Panc1 (cell line): ENCODE measurements at regions not wholly inside any gene's neighbourhood (a gene's known extent, or its start where the extent isn't known, plus 50 kb on each side); places are given as distances from the start of the nearest gene placed in this dataset.

Experiments used
- ATAC-seq: fragments of 200-7000 bp; cut with Tn5 transposase; 2 replicates; pipeline ENCODE4 v1.9.1; 2020; ENCODE audit warnings: mild to moderate bottlenecking, moderate library complexity
- BruUV-seq: library from RNA; stranded (reverse); fragments of 400-500 nt; replicated peaks from 2 replicates; lab custom pipeline; 2021; lab: Mats Ljungman, UMichigan
- CTCF ChIA-PET: fragments of 300-600 bp; sonication (Branson Sonifier 250); formaldehyde crosslinking; loops from one replicate; lab custom pipeline; 2022; ENCODE audit warnings: antibody characterized with exemption; lab: Charles Lee
- POLR2A ChIA-PET: fragments of 300-600 bp; sonication (Branson Sonifier 250); formaldehyde crosslinking; loops from one replicate; lab custom pipeline; 2022; ENCODE audit warnings: antibody characterized with exemption; lab: Charles Lee
- DNase-seq: peaks from one replicate; pipeline ENCODE4 v3.0.0-alpha.2; 2010; ENCODE audit warnings: low read depth, low spot score
- H3K27ac ChIP-seq: 2 replicates; pipeline ENCODE4 v1.5.1; 2011; ENCODE audit warnings: mild to moderate bottlenecking, low read length, inconsistent platforms
- H3K27me3 ChIP-seq: fragments of 200-500 bp; sonication (Bioruptor generic); 2 replicates; pipeline ENCODE4 v1.6.0; 2014; ENCODE audit warnings: low read length, inconsistent platforms; ENCODE audit not compliant: control insufficient read depth, insufficient read depth
- H3K36me3 ChIP-seq: fragments of 200-500 bp; sonication (Bioruptor generic); 2 replicates; pipeline ENCODE4 v1.5.1; 2014; ENCODE audit warnings: inconsistent platforms, mild to moderate bottlenecking, low read length, moderate library complexity; ENCODE audit not compliant: control insufficient read depth, insufficient read depth
- H3K4me1 ChIP-seq: 2 replicates; pipeline ENCODE4 v1.5.1; 2011; ENCODE audit warnings: inconsistent platforms, mild to moderate bottlenecking, low read length, moderate library complexity; ENCODE audit not compliant: control insufficient read depth, insufficient read depth
- H3K4me3 ChIP-seq, 2 experiments: 2 replicates each; pipeline ENCODE4 v1.5.1; 2011 to 2012; ENCODE audit warnings: low read depth in 2 of 2, low read length in 2 of 2, mild to moderate bottlenecking in 2 of 2, inconsistent platforms in 1 of 2, moderate library complexity in 1 of 2
- H3K9me3 ChIP-seq: fragments of 200-500 bp; sonication (Bioruptor generic); 2 replicates; pipeline ENCODE4 v1.5.1; 2014; ENCODE audit warnings: low read depth, mild to moderate bottlenecking, inconsistent platforms, low read length, moderate library complexity; ENCODE audit not compliant: control insufficient read depth, insufficient read depth
- POLR2AphosphoS5 ChIP-seq: IDR thresholded peaks from 2 replicates; pipeline ENCODE4 v1.6.1; 2012; ENCODE audit warnings: mild to moderate bottlenecking, low read depth, low read length, moderate library complexity
- SIN3A ChIP-seq: IDR thresholded peaks from 2 replicates; pipeline ENCODE4 v1.6.1; 2012; ENCODE audit warnings: low read depth, mild to moderate bottlenecking, low read length, moderate library complexity, borderline replicate concordance; ENCODE audit not compliant: insufficient read depth
- TCF7L2 ChIP-seq: IDR thresholded peaks from 2 replicates; pipeline ENCODE4 v1.6.1; 2011; ENCODE audit warnings: mild to moderate bottlenecking, low read depth, low read length, inconsistent platforms
- in situ Hi-C: cut with HindIII; loops from 2 replicates; pipeline ENCODE4 v1.10.0; 2016; ENCODE audit warnings: low sequenced_read_pairs, low pct_unique_long_range_greater_than_20kb
- intact Hi-C: fragments of 100-400 bp; cut with micrococcal nuclease; formaldehyde crosslinking; loops from one replicate; pipeline ENCODE4 v1.10.0; 2022; ENCODE audit not compliant: unreplicated experiment
- TF ChIP-seq, protein P1 (sequence below): fragments of 450-650 bp; IDR thresholded peaks from 2 replicates; pipeline ENCODE4 v1.5.1; 2017; ENCODE audit warnings: mild to moderate bottlenecking
- TF ChIP-seq, protein P2 (sequence below), 2 experiments: IDR thresholded peaks; 2 replicates each; pipeline ENCODE4 v1.6.1; 2011 to 2012; ENCODE audit warnings: low read depth in 2 of 2, control low read depth in 1 of 2, low read length in 1 of 2, mild to moderate bottlenecking in 1 of 2, moderate library complexity in 1 of 2; ENCODE audit not compliant: insufficient read depth in 1 of 2

DNA sequence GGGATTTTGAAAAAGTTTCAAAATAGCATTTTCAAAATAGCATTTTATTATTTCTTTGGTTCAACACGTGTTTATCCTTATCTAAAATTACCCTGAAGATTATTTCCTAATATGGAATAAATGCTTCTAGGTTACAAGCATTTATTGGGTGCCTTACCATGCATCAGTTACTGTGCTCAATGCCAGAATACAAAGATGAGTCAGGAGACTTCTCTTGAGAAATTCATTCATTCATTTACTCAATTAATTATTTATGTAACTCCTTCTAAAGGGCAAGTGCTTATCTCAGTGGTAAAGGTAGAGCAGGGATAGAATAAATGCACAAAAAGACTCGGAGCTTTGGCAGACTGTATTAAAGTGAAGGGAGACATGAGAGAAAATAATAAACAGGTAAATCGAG is 150.1 kb upstream of the PDE7B start:
- no TSS peak for BruUV-seq
- no peaks in the 10 kb centered on the region for H3K36me3 ChIP-seq
- H3K4me1 ChIP-seq, result no peaks in the 10 kb centered on the region
- ChIA-PET POLR2A (no interaction called here), CTCF (no interaction called here)
- H3K27ac ChIP-seq, result no peak overlapping the region
- no peak overlapping the region for H3K4me3 ChIP-seq
- DNase-seq, result no peak
- in situ Hi-C loops, result no loop called here
- TF ChIP-seq SIN3A, result no peak
- TF ChIP-seq POLR2AphosphoS5, result no peak
- TF ChIP-seq, protein P1, sequence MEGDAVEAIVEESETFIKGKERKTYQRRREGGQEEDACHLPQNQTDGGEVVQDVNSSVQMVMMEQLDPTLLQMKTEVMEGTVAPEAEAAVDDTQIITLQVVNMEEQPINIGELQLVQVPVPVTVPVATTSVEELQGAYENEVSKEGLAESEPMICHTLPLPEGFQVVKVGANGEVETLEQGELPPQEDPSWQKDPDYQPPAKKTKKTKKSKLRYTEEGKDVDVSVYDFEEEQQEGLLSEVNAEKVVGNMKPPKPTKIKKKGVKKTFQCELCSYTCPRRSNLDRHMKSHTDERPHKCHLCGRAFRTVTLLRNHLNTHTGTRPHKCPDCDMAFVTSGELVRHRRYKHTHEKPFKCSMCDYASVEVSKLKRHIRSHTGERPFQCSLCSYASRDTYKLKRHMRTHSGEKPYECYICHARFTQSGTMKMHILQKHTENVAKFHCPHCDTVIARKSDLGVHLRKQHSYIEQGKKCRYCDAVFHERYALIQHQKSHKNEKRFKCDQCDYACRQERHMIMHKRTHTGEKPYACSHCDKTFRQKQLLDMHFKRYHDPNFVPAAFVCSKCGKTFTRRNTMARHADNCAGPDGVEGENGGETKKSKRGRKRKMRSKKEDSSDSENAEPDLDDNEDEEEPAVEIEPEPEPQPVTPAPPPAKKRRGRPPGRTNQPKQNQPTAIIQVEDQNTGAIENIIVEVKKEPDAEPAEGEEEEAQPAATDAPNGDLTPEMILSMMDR, result no peak
- no peak for TF ChIP-seq TCF7L2
- TF ChIP-seq, protein P2, sequence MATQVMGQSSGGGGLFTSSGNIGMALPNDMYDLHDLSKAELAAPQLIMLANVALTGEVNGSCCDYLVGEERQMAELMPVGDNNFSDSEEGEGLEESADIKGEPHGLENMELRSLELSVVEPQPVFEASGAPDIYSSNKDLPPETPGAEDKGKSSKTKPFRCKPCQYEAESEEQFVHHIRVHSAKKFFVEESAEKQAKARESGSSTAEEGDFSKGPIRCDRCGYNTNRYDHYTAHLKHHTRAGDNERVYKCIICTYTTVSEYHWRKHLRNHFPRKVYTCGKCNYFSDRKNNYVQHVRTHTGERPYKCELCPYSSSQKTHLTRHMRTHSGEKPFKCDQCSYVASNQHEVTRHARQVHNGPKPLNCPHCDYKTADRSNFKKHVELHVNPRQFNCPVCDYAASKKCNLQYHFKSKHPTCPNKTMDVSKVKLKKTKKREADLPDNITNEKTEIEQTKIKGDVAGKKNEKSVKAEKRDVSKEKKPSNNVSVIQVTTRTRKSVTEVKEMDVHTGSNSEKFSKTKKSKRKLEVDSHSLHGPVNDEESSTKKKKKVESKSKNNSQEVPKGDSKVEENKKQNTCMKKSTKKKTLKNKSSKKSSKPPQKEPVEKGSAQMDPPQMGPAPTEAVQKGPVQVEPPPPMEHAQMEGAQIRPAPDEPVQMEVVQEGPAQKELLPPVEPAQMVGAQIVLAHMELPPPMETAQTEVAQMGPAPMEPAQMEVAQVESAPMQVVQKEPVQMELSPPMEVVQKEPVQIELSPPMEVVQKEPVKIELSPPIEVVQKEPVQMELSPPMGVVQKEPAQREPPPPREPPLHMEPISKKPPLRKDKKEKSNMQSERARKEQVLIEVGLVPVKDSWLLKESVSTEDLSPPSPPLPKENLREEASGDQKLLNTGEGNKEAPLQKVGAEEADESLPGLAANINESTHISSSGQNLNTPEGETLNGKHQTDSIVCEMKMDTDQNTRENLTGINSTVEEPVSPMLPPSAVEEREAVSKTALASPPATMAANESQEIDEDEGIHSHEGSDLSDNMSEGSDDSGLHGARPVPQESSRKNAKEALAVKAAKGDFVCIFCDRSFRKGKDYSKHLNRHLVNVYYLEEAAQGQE (IDR thresholded peaks at IDR 0.05; ENCODE audit: insufficient read depth in 1 of 2, low read depth in 2 of 2, low read length in 1 of 2), result no peak
- no peaks in the 10 kb centered on the region for H3K9me3 ChIP-seq
- intact Hi-C loops, result no loop called here
- ATAC-seq, result no peak
- H3K27me3 ChIP-seq, result no peaks in the 10 kb centered on the region

DNA sequence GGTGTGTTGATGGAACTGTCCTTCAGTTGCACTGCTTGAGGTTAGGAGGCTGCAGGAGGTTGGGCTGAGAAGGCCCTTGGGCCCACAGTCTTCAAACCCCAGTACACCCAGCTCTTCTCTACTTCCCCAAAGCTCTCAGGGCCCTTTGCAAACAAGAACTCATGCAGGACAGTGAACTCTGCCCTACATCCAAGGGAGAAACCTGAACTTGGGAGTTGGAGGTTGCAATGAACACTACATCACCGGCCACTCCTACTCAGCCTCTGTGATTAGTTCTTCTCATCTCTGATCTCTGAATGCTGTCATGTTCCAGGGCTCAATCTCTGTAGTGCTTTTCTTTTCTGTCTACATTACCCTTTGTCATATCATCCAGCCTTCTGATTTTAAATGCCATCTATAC is 148.5 kb upstream of the PDE7B start:
- no peaks in the 10 kb centered on the region for H3K27me3 ChIP-seq
- H3K9me3 ChIP-seq, result no peaks in the 10 kb centered on the region
- no peak overlapping the region for H3K4me3 ChIP-seq
- TF ChIP-seq POLR2AphosphoS5 (no peak), SIN3A (no peak), TCF7L2 (no peak)
- TF ChIP-seq, protein P2 (IDR thresholded peaks at IDR 0.05; ENCODE audit: insufficient read depth in 1 of 2, low read depth in 2 of 2, low read length in 1 of 2), result no peak
- TF ChIP-seq, protein P1, result no peak
- ChIA-PET POLR2A (no interaction called here), CTCF (no interaction called here)
- intact Hi-C loops (no loop called here), in situ Hi-C loops (no loop called here)
- no peaks in the 10 kb centered on the region for H3K36me3 ChIP-seq
- no peak for ATAC-seq
- H3K27ac ChIP-seq, result no peak overlapping the region
- H3K4me1 ChIP-seq, result no peaks in the 10 kb centered on the region
- BruUV-seq, result no TSS peak
- DNase-seq, result no peak
